ENCODE measurements at regions not wholly inside any gene's neighbourhood (a gene's known extent, or its start where the extent isn't known, plus 50 kb on each side); places are given as distances from the start of the nearest gene placed in this dataset.

DNA sequence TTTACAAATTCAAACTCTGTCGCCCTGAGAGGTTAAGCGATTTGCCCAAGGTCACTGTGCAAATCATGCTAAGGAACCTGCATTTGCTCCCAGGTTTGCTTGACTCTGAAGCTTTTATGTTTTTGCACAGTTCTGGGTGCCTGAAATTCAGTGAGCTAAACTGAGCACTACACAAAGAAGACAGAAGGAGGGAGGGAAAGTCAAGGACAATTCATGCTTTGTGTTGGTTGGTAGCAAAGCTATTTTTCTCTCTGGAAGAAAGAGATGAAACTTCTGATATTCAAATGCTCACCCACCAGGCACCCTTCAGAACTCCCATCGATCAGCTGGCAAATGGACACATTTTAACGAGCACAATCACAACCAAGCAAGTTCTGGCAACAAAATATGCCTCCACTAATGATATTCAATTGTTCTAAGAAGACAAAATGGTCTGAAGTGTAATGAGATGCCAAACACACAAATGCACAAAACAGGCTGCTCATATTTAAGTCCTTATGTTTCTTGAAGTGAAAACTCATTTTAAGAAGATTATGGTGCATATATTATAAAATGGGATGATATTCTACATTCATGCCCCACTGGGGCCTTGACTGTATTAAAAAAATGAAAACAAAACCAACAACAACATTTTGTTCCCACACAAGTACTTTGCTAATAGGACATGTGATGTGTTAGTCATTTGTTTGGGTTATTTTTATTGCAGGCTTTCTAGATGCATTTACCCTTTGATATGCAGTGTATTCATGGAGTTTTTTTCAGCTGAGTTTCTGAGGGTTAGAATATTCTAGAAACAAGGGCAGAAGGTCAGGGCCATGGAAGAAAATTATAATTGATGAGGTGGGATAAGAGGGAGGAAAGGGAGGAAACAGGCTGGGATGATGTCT is 445.6 kb upstream of the CELF4 start:
- no peak for DNase-seq (ENCODE audit: low spot score)

DNA sequence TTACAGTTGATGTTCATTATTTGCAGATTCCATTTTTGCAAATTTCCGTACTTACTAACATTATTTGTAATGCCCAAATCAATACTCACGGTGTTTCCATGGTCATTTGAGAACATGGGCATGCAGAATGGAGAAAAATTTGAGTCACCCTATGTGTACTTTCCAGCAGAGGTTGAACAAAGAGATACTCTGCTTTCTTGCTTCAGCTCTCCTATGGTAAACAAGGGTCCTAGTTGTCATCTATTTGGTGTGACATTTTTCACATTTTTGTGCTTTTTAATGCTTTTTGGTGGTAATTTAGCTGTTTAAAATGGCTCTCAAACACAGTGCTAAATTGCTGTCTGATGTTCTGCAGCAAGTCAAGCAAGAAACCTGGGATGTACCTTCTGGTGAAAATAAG is 444.4 kb upstream of the CELF4 start:
- no peak for DNase-seq (ENCODE audit: low spot score)

DNA sequence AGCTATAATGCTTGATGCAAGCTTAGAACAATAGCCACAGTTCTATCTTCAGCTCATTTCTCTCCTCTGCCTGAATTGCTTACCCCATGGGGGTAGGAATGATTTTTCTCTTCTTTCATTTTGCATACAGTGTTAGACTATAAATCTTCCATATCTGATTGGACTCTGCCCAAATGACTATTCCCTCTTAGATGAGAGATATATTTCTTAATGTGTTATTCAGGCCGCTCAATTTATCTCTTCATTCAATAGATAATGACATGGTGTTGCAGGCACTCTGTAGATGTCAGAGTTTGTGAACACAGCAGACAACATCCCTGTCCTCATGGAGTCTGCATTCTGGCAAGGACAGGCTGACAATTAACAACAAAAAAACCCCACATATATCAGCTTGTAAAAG is 443.7 kb upstream of the CELF4 start:
- DNase-seq (ENCODE audit: low spot score): no peak

DNA sequence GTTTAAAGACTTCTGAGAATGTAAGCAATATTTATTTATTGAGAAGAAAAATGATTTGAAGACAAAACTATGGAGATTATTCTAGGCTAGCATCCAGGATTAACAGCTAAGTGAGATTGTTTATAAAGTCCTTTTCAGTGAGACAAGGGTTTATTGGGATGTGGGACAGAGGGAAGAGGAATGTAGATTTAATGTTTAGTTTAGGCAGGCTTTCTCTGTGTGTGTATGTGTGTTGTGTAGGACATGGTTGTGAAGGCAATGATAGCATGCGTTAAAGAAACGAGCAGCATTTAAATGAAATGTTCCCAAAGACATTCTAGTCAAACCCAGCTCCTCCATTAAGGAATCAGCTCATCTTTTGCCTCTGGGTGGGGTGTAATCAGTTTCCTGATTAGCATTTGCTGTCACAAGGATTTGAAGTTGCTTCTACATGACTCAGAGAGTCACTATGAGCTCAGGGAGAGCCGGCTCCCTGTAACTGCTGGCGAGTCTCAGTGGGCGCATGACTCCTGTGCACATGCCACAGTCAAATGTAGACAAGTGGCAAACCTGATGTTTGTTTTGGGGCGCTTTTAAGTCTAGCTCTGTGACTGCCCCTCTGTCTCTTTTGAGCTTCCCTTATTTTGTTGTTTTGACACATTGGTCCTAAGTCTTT is 442.2 kb upstream of the CELF4 start:
- DNase-seq (ENCODE audit: low spot score): no peak

DNA sequence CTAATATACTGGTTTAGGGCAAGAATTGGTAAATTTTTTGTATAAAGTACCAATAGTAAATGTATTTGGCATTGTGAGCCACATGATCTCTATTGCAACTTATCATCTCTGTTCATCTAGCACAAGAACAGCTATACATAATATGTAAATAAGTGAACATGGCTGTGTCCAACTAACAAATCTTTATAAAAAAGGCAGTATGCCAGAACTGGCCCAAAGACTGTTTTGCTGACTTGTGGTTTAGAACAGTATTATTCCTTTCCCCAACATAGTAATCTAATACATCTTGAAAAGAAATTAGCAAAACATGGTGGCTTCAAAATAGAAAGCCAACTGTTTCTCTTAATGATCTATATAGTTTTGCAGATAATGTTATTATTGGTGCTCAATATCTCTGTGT is 441.4 kb upstream of the CELF4 start:
- no peak for DNase-seq (ENCODE audit: low spot score)

DNA sequence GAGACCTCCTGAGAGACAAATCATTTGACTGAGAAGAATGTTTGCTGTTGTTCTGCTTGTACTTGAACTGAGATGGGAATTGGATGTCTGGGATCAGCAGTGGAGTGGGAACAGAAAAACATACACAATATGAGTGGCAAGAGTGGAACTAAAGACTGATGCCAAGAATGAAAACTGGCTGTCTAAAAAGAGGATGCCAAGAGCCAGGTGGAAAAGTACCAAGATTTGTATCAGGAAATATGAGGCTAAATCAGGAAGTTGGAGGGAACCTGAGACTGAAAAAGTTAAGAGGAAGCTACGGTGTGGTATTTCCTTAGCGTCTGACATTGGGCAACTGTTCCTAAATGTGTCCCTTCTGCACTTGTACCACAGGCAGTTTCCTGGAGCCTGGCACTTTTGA is 440.9 kb upstream of the CELF4 start:
- no peak for DNase-seq (ENCODE audit: low spot score)

DNA sequence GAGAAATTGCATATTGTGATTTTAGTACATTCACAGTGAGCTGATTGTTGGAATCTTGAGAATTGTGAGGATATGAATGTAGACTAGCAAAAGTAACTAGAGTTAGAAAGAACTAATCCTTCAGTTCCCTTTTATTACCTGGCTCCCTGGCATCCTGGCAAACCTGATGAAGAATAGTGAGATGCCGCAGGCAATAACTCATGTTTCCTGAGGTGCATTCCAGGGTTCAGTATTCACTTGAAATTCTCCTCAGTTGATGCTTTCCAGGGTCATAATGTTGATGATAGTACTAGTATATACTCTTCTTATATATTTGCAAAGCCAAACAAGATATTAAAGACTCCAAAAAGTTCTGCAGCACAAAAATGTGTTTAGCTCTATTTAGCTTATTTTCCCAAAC is 432.1 kb upstream of the CELF4 start:
- DNase-seq (ENCODE audit: low spot score): no peak

DNA sequence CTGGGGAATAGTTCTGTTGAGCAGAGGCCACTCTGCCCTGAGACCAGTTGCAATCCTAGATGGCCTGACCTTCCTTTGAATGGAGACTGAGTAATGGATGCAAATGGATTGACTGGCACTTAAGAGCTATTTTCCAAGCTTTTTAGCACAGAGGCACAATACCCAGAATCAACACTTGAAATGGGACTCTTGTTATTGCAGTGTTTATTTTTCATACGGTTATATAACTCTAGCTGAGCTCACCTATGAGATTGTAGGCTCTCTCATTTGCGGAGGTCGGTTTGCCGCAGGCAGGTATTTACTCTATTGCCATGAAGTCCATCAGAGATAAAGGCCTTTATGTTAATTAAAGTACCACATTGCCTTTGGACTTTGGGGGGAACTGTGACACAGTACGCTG is 422.3 kb upstream of the CELF4 start:
- no peak for DNase-seq (ENCODE audit: low spot score)

DNA sequence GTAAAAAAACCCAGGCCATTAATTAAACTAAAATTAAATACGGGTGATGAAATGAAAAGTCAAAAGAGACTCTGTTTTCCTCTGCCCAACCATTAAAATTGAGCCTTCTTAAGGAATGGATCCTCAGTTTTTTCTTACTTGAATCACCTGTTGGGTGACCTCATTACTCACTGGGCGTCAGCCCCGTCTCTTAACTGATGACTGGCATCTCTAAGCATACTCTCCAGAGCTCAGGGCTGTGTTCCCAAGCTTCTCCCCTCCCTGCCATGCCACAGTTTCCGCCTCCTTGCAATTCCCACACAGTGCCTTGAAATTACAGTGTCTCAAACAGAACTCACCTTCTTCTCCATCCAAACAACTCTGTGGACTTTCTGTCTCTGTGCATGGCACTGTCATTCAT is 421.1 kb upstream of the CELF4 start:
- DNase-seq (ENCODE audit: low spot score): no peak

DNA sequence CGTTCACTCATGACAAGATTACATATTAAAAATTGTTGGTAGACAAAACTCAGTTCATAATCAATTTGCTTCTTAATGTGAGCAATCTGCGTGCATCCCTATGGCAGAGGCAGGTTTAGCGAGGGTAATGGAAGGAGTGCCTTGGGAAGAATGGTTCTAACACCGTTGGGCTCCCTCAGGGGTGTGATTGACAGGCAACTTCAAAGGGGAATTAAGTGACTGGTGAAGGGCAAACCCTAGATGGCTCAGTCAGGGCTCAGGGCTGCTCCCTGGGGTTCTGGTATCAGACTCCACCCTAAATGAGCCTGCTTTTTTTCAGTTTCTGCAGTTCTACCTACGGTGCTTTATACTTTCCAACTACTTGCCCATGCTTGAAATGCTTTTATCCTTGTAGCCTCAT is 419.5 kb upstream of the CELF4 start:
- no peak for DNase-seq (ENCODE audit: low spot score)

DNA sequence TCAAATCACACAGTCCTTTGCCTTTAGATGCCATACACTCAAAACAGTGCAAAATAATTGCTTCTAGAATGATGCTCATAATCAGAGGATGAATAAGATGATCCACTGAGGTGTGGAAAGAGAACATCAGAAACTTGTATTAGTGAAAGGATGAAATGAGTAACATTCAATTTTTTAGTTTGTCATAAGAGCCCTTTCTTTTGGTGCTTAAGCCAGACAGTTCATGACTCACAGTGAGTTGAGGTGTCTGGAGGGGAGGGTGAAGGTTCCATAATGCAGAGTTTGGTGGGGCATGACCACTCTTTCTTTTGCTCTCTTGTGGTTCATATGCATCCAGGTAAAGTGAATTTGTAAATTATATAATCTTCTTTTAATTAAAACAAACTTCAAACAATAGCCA is 415.0 kb upstream of the CELF4 start:
- DNase-seq (ENCODE audit: low spot score): no peak

DNA sequence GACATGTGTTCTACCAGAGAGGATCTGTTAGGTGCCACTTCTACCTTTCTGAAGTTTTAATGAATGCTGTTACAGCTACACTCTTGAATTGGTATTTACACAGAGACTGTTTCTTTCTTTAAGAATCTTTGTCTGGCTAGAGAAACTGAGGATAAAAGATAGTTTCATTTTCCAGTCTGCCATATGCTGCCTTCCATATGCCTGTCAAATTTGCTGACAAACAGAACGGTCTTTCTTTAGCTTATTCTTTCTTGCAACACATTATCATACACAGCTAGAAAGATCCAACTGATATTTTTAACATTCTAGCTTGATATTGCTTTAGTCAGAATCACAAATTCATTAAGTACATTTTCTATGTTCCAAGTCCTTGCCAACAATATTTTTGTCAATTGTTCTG is 409.8 kb upstream of the CELF4 start:
- DNase-seq (ENCODE audit: low spot score): no peak

DNA sequence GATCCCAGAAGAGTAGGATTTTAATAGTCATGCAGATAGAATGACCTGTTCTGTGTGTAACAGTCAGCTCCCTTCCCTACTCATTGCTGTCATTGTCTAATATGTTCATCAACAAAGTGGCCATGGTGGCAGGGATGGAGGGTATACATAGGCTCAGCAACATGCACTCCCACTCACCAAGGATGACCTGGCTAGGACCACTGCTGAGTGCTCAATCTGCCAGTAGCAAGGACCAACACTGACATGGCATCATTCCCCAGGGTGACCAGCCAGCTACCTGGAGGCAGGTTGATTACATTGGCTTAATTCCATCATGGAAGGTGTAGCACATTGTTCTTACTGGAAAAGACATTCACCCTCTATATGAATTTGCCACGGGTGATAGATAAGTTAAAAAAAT is 401.7 kb upstream of the CELF4 start:
- no peak for DNase-seq (ENCODE audit: low spot score)

DNA sequence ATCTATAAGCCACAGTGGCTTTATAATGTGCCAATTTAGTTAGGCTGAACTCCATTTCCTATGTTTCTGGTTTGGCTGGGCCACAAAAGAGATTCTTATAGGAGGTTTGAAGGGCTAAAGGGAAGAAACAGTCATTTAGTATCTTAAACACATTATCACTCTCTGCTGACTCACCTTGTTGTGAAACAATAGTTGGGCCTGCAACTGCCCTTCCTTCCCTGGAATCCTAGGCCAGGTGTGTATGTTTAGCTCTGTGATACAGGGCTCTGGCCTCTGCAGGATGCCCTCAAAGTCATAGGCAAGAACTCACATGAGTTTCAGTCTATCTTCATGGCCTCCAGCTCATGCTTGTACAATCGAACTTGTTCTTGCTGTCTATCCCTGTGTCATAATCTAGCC is 400.0 kb upstream of the CELF4 start:
- no peak for DNase-seq (ENCODE audit: low spot score)

DNA sequence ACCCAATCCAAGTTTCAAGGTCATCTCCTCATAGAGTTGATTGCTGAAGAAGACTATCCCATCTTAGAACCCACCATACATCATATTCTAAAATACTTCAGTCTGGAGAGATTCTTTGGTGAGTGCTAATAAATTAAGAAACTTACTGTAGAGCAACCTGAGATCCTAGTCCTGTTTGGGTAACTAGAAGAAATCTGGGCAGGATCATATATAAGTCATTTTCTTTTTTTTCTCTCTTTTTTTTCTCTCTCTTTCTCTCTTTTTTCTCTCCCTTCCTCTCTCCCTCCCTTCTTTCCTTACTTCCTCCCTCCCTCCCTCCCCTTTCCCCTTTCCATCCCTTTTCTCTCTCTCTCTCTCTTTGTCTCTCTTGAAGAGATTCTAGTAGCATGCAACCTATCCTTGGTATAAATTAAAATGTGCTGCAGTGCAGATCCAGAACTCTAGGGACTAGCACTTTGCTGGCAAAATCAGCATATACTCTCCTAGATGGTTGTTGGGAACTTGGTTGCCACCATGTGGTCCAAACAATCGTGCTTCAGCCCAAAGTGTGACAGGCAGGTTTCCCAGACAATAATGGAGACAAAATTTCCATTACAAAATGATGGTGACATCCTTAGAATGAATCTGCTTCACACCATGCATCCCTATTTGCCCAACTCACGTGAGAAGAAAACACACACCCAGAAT is 399.4 kb upstream of the CELF4 start:
- no peak for DNase-seq (ENCODE audit: low spot score)

DNA sequence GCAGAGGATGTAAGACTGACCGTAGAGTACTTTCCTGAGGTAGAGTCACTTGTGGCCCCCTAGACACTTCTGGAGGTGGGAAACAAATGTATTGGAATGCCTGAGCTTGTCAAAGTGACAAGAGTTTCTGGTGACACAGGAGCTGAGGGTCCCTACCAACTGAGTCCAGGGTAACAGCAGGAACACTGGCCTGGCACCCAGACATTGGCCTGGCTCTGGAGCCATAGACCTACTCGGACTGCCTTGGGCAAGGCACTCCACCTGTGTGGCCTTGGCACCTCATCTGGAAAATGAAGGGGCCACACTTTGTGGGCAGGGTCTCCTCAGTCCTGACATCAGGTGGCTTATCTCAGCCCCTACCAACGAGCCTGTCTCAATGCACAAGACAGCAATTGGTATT is 398.2 kb upstream of the CELF4 start:
- DNase-seq (ENCODE audit: low spot score): no peak

DNA sequence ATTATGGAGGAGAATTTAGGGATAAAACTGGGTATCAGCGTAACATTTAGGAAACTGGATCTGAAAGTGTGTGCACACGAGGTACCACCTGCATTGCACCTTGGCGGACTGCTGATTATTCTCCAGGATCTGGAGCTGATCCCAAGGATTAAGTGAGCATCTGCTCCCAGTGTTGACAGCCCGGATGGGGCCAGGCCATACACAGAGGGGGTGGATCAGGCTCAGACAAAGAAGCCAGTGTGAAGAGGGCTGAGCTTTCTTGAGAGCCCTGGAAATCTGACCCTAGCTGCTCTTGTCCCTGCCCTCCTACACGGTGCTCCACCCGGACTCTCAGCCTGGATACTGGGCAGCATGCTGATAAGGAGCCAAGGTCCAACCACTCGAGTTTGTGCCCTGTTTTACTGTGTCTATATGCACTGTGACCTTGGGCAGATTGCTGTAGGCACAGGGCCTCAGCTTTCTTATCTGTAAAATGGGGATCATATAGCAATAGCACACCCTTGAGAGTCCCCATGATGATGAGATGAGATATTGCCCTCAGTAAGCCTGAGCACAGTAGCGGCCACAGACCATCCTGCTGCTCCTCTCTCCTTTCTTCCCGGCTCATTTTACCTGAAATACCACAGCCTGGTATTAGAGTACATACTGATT is 396.8 kb upstream of the CELF4 start:
- DNase-seq (ENCODE audit: low spot score): no peak

DNA sequence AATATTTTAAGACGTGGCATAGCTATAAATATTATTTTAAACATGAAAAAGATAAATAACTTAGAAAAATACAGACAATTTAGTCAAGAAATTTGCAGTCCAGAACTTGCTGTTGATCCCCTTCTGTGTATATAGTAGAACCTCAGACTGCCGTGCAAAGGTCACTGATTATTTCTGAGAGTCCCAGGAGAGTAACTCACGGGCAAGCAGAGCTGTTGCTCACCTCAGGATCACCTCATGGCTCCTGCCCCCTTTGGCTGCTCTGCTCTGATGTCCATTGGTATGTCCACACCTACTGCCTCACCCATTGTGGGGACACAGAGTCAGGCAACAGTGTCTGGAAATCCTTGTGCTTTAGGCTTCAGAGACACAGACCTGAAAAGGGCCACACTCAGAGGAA is 392.9 kb upstream of the CELF4 start:
- no peak for DNase-seq (ENCODE audit: low spot score)

DNA sequence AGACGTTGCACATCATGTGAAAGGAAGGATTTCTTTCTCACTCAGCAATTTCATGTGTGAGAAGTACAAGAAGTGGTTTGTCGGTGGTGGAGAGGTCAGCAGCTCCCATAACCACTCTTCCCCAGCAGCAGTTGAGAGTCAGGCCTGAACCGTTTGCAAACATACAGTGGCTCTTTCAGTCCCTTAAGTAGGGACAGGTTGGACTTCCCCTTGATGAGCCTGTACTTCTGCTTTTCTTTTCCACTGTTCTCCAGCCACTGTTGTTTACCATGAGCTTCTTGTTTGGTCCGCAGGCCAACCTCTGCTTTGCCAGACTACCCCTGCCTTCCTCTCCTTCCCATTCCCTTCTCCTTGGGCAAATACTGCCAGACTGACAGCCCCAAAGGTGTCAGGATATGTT is 391.3 kb upstream of the CELF4 start:
- no peak for DNase-seq (ENCODE audit: low spot score)

DNA sequence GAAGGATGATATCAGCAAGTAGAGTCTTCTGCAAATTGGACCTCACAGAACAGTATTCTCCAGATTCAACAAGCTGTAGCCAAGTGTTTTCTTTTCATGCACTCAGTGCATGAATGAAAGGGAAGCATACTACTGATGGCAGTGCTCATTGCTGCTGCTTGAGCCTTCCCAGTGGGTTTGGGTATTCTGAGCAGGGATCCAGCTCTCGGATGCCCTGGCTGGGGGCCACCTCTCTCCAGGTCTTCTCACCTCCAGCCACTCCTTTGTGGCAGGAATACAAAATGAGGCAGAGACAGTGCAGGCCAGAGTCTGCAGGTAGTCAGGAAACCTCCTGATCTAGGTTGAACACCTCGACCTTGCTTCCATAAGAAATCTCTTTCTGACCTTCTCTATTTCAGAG is 390.4 kb upstream of the CELF4 start:
- DNase-seq (ENCODE audit: low spot score): no peak

DNA sequence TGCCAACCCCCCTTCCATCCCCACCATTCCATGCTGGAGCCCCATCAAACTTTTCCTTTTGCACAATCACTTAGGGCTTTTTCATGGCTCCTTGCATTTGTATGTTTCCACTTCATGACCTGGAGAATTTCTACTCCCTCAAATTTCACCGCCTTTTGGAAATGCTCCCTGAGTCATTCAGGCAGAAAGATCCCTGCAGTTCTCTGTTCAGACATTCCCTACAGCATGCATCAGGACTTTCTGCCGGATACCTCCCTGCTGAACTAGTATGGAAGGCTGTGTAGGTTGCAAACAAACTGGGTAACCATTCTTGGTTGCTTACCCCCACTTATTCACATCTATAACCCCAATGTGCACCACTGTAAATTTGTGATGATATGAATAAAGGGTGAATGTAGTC is 389.6 kb upstream of the CELF4 start:
- no peak for DNase-seq (ENCODE audit: low spot score)

DNA sequence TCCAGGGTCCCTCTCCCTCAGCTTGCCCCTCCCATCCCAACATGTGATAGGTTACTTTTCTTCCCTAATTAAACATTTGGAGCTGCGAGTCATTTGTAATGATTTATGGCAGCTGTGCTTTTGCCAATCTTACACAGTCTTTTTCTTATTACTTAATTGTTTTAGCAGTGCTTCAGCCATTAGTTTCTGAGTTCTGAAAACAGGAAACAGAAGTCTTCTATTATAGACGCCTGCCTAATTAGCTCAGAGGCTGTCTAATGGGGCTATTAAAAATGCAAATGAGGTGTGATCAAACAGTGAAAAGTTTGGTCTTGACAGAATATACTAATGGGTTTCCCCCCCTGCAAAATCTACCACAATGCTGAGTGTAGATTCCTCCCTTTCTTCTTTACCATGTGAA is 388.3 kb upstream of the CELF4 start:
- no peak for DNase-seq (ENCODE audit: low spot score)

DNA sequence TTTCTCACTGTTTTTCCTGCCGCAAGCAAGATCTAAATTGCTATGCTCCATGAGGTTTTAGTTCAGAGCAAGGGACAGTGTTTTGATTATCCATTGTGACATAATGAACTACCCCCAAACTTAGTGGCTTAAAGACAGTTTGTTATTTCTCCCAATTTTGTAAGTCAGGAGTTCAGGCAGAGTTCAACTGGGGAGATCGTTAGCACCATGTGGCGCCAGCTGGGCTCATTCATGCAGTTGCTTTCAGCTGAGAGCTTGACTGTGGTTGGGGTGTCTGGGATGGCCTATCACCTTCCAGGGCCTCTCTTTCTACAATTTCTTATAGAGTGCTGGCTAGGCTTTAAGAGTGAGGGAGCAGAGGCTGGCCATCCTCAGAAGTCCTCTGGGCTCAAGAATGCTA is 382.9 kb upstream of the CELF4 start:
- no peak for DNase-seq (ENCODE audit: low spot score)
